ENCODE measurements at regions not wholly inside any gene's neighbourhood (a gene's known extent, or its start where the extent isn't known, plus 50 kb on each side); places are given as distances from the start of the nearest gene placed in this dataset.
"Not testable (repeated sequence)": the region's sequence is repeated elsewhere in the genome, so short reads cannot be mapped to it uniquely, and the experiment has no call there.

GRCh38 chr3:156048483-156048882 lies 71.9 kb upstream of the KCNAB1 start:
- not testable (repeated sequence) for DNase-seq, ATAC-seq

- ATAC-seq, result no peak
- no peak for DNase-seq
Measured at GRCh38 chr3:156050918-156051317, 69.5 kb upstream of the KCNAB1 start.

- DNase-seq (no peak), ATAC-seq (no peak)
Measured at GRCh38 chr3:156051651-156052050, 68.7 kb upstream of the KCNAB1 start.

- no peak for ATAC-seq
- no peak for DNase-seq
Measured at GRCh38 chr3:156052115-156052514, 68.3 kb upstream of the KCNAB1 start.

- DNase-seq, result no peak
Measured at GRCh38 chr3:156059950-156060501, 60.4 kb upstream of the KCNAB1 start.

GRCh38 chr3:156068151-156068550 lies 52.2 kb upstream of the KCNAB1 start:
- DNase-seq, ATAC-seq: not testable (repeated sequence)

More at GRCh38 chr3:156059950-156060501, 60.4 kb upstream of the KCNAB1 start:
- ATAC-seq, result no peak

GRCh38 chr3:156070028-156070427 lies 50.4 kb upstream of the KCNAB1 start:
- DNase-seq (no peak), ATAC-seq (no peak)
